GM10248 (cell line): ENCODE measurements at regions not wholly inside any gene's neighbourhood (a gene's known extent, or its start where the extent isn't known, plus 50 kb on each side); places are given as distances from the start of the nearest gene placed in this dataset.

Source experiments
- CTCF ChIA-PET: fragments of 300-600 bp; sonication (Branson Sonifier 250); formaldehyde crosslinking; extraction: SDS; loops from one replicate; lab custom pipeline; 2021; ENCODE audit warnings: antibody characterized with exemption; lab: Yijun Ruan, JAX
- POLR2A ChIA-PET: fragments of 350-650 bp; sonication (Branson Sonifier 250); formaldehyde crosslinking; extraction: SDS; loops from one replicate; lab custom pipeline; 2020; ENCODE audit warnings: antibody characterized with exemption; lab: Yijun Ruan, JAX
- DNase-seq: peaks from one replicate; pipeline ENCODE4 v3.0.0; 2012; ENCODE audit errors: extremely low spot score
- TF ChIP-seq, protein P1 (sequence below): IDR thresholded peaks from 2 replicates; pipeline ENCODE4 v1.5.1; 2012; ENCODE audit warnings: mild to moderate bottlenecking, low read depth; ENCODE audit errors: extremely low read depth, missing control alignments, control extremely low read depth

DNA sequence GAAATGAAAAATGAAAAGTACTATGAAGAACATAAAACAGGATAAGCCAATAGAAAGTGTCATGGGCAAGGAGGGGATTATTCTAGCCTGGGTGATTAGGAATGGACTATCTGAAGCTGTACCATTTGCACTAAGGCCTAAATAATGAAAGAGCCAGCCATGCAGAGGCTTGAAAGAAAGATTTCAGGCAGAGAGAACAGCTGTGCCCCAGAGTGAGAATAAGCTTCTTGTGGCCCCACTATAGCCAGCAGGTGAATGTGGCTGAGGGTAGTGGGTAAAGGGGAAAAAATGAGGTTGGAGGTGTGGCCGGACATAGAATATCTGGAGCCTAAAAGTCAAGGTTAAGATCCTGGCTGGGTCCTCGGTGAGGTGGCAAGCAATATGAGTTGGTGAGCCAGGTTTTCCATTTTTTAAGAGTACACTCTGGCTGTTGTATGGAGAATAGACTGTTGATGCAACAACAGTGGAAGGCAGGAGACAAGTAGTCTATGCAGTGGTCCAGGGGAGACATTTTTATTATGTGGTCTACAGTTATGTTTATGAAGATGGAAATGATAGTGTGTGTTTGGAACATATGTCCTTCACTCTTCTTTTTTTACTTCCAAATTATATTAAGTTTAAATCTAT is 135.2 kb upstream of the SETBP1 start:
- no peak for DNase-seq
- ChIA-PET CTCF (no interaction called here), POLR2A (no interaction called here)
- TF ChIP-seq, protein P1, sequence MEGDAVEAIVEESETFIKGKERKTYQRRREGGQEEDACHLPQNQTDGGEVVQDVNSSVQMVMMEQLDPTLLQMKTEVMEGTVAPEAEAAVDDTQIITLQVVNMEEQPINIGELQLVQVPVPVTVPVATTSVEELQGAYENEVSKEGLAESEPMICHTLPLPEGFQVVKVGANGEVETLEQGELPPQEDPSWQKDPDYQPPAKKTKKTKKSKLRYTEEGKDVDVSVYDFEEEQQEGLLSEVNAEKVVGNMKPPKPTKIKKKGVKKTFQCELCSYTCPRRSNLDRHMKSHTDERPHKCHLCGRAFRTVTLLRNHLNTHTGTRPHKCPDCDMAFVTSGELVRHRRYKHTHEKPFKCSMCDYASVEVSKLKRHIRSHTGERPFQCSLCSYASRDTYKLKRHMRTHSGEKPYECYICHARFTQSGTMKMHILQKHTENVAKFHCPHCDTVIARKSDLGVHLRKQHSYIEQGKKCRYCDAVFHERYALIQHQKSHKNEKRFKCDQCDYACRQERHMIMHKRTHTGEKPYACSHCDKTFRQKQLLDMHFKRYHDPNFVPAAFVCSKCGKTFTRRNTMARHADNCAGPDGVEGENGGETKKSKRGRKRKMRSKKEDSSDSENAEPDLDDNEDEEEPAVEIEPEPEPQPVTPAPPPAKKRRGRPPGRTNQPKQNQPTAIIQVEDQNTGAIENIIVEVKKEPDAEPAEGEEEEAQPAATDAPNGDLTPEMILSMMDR = no peak

DNA sequence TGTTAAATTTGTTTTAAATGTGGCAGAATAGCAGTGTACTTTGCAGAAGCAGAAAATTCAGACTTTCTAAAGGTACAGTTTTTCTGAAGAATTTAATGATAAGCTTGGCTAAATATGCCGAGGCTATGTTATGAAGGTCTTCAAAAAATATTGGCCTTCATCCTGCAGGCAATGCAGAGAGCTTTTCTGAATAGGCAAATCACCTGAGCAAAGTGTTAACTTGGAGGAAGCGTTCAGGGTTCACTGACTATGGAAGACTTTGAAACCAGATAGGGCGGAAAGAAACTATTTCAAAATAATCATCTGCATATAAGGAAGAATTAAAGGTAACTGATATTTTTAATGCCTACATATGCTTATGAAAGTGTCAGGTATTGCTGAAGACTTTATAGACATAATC is 133.7 kb upstream of the SETBP1 start:
- DNase-seq = no peak
- ChIA-PET CTCF (interaction anchor here (0.8 kb wide), 1 partner anchor 8 kb away, joined by 3 read pairs; no protein-coding TSS in a partner anchor), POLR2A (no interaction called here)
- TF ChIP-seq, protein P1 = no peak

DNA sequence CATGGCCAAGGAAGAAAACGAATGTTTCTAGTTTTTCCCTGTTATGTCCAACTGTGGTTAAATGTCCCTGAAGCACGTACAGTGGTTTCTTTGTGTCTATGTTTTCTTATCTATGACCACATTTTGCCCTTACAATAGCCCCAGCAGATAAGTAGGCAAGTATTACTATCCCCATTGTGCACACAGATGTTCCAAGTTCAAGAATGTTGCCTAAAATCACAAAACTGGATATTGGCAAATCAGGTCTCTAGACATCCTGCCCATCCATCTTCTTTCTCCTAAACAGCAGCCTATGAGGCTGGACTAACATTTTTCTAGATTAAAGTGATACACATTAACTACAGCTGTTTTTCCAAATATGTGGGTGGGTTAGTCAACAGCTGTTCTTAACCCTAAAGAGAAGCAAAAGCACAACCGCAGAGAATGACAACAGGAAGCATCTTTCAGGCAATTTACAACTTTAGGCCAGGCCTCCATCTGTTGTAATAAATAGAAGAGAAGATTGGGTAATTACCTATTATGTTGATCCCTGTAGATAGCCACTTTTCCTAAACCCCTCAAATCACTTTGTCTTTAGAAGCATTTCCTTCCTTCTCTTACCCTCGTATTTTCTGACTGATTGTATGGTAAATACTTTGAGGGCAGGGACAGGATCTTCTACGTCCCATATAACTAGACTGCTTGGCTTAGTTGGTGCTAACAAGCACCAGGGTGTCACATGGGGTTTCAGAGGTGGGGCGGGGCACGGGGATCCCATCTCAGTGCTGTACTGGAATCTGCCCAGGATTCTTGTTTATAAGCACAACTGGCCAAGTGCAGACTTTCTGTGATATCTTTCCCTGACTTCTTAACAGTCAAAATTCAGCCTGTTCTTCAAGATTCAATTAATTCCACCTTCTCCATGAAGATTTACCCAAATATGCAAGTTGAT is 132.1 kb upstream of the SETBP1 start:
- ChIA-PET POLR2A (no interaction called here), CTCF (no interaction called here)
- DNase-seq = no peak
- TF ChIP-seq, protein P1 = no peak

GRCh38 chr18:44552706-44553105 is 128.0 kb upstream of the SETBP1 start:
- CTCF ChIA-PET = interaction anchor here (1.0 to 1.5 kb wide), 3 partner anchors 10 to 366 kb away, joined by 3 to 6 read pairs (median 3); no protein-coding TSS in a partner anchor

GRCh38 chr18:44556296-44556695 is 124.4 kb upstream of the SETBP1 start:
- CTCF ChIA-PET = interaction anchor here (1.4 to 1.7 kb wide), 2 partner anchors 12 to 22 kb away, joined by 4 to 5 read pairs; no protein-coding TSS in a partner anchor
- no peak for DNase-seq
- TF ChIP-seq, protein P1 = no peak
- POLR2A ChIA-PET = no interaction called here

More at GRCh38 chr18:44552706-44553105, 128.0 kb upstream of the SETBP1 start:
- no peak for DNase-seq
- TF ChIP-seq, protein P1 = no peak
- POLR2A ChIA-PET = no interaction called here

DNA sequence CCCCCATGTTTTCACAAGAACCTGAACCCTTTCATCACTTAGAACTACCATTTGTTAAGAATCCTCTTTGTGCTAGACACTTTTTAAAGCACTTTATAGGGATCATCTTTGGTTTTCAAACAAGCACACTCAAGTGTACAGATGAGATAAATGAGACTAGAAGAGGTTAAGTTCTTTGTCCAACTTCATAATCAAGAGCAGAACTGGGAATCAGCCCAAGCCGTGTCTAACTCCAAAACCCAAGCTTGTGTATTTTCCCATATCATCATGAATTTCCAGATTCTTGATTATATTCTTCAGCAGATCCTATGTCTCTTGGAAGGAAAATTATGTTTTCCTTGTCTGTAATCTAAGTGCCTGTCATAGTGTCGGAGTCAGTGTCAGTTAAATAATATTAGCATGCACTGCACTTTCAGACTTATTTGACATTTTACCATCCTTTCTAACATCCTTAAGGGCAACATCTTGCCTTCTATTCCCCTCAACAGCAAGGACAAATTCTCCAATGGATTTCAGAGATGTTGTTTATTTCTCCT is 123.0 kb upstream of the SETBP1 start:
- DNase-seq = no peak
- TF ChIP-seq, protein P1 = no peak
- CTCF ChIA-PET = interaction anchor here (1.4 kb wide), 1 partner anchor 21 kb away, joined by 4 read pairs; no protein-coding TSS in a partner anchor
- POLR2A ChIA-PET = no interaction called here
